SH-SY5Y (cell line): ENCODE measurements at regions not wholly inside any gene's neighbourhood (a gene's known extent, or its start where the extent isn't known, plus 50 kb on each side); places are given as distances from the start of the nearest gene placed in this dataset.

Experiments used
- GATA2 ChIP-seq: IDR thresholded peaks from 2 replicates; pipeline ENCODE4 v1.6.1; 2011; ENCODE audit warnings: mild to moderate bottlenecking, low read depth, low read length
- GATA3 ChIP-seq: IDR thresholded peaks from 2 replicates; pipeline ENCODE4 v1.6.1; 2011; ENCODE audit warnings: low read depth, mild to moderate bottlenecking, low read length, moderate library complexity

DNA sequence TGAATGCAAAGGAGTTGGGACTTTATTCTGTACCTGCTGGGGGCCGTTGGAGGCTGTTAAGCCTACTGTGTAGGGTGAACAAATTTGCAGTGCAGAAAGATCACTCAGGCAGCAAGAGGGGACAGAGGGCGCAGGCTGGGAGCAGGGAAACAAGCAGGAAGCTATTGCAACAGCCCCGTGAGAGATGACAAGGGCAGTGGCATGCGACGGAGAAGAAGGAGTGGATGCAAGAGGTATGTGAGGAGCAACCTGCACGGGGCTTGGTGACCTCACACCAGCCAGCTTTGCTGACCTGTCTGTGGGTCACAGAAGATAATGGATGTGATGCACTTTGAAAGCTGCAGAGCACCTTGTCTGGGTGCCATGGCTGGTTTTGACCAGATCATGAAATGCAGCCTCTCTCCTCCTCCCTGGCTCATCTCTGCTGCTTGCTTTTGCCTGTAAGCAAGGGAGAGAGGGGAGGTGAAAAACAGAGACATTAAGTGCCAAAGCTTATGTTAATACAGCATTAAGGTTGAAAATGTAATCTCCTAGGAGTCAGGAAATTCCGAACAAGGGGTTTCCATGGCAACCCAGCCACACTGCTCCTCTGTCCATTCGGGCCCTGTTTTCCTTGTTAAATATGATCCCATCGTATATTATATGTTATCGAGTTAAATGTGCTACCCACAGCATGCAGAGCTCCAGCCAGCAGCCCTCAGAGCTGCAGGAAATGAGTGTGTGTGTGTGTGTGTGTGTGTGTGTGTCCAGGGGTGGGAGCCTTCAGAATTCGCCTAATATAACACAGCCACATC lies 314.3 kb upstream of the ZMIZ1 start:
- TF ChIP-seq GATA2 (no peak), GATA3 (no peak)
